ENCODE measurements at regions not wholly inside any gene's neighbourhood (a gene's known extent, or its start where the extent isn't known, plus 50 kb on each side); places are given as distances from the start of the nearest gene placed in this dataset.

GRCh38 chr16:62644030-62644812, 608.0 kb upstream of the CDH8 start:
- no peak overlapping the region for H3K9ac ChIP-seq (ENCODE audit: low read depth, low read length)
- H3K36me3 ChIP-seq (ENCODE audit: insufficient read depth, low read length), result no peaks in the 10 kb centered on the region
- no peaks in the 10 kb centered on the region for H3K27me3 ChIP-seq (ENCODE audit: control insufficient read depth, insufficient read depth, low read length)
- peaks cover 7% of the 10 kb centered on the region for H3K9me3 ChIP-seq (replicated peaks; ENCODE audit: low read length)
- no peak overlapping the region for H3K4me2 ChIP-seq (ENCODE audit: low read length)
- no peaks in the 10 kb centered on the region for H3K4me1 ChIP-seq (ENCODE audit: control insufficient read depth, insufficient read depth, low read length)
- H3K4me3 ChIP-seq (ENCODE audit: low read length), result no peak overlapping the region

GRCh38 chr16:62642677-62643076, 606.4 kb upstream of the CDH8 start:
- Histone ChIP-seq H3K4me2 (ENCODE audit: low read length) (no peak overlapping the region), H3K27me3 (ENCODE audit: control insufficient read depth, insufficient read depth, low read length) (no peaks in the 10 kb centered on the region), H3K36me3 (ENCODE audit: insufficient read depth, low read length) (no peaks in the 10 kb centered on the region), H3K4me3 (ENCODE audit: low read length) (no peak overlapping the region), H3K4me1 (ENCODE audit: control insufficient read depth, insufficient read depth, low read length) (no peaks in the 10 kb centered on the region), H3K9ac (ENCODE audit: low read depth, low read length) (no peak overlapping the region), H3K9me3 (replicated peaks; ENCODE audit: low read length) (peaks cover 7% of the 10 kb centered on the region)

DNA sequence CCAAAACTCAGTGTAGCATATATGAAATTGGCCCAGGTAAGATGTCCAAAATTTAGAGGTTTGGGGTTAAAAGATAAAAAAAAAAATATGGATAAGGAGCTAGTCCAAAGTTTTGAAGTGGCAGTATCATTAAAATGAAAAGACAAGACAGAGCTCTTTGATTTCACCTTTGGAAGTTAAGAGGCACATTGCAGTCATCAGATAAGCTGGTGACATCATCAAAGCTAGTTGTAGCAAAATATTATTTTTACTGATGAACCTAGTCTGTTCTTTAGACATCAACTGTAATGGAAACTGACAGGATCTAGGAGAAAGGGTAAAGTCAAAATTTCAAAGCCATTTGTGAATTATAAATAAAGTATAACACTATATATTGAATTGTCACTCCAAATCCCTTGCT, 603.7 kb upstream of the CDH8 start:
- no peak overlapping the region for H3K4me2 ChIP-seq (ENCODE audit: low read length)
- no peaks in the 10 kb centered on the region for H3K27me3 ChIP-seq (ENCODE audit: control insufficient read depth, insufficient read depth, low read length)
- no peak overlapping the region for H3K4me3 ChIP-seq (ENCODE audit: low read length)
- H3K9ac ChIP-seq (ENCODE audit: low read depth, low read length), result no peak overlapping the region
- no peaks in the 10 kb centered on the region for H3K36me3 ChIP-seq (ENCODE audit: insufficient read depth, low read length)
- H3K9me3 ChIP-seq (replicated peaks; ENCODE audit: low read length), result no peaks in the 10 kb centered on the region
- H3K4me1 ChIP-seq (ENCODE audit: control insufficient read depth, insufficient read depth, low read length), result no peaks in the 10 kb centered on the region

GRCh38 chr16:62638964-62639870, 603.0 kb upstream of the CDH8 start:
- Histone ChIP-seq H3K4me3 (ENCODE audit: low read length) (no peak overlapping the region), H3K4me2 (ENCODE audit: low read length) (no peak overlapping the region), H3K36me3 (ENCODE audit: insufficient read depth, low read length) (no peaks in the 10 kb centered on the region), H3K27me3 (ENCODE audit: control insufficient read depth, insufficient read depth, low read length) (no peaks in the 10 kb centered on the region), H3K9ac (ENCODE audit: low read depth, low read length) (no peak overlapping the region), H3K9me3 (replicated peaks; ENCODE audit: low read length) (no peaks in the 10 kb centered on the region), H3K4me1 (ENCODE audit: control insufficient read depth, insufficient read depth, low read length) (no peaks in the 10 kb centered on the region)

- Histone ChIP-seq H3K4me1 (ENCODE audit: control insufficient read depth, insufficient read depth, low read length) (no peaks in the 10 kb centered on the region), H3K9ac (ENCODE audit: low read depth, low read length) (no peak overlapping the region), H3K36me3 (ENCODE audit: insufficient read depth, low read length) (no peaks in the 10 kb centered on the region), H3K4me2 (ENCODE audit: low read length) (no peak overlapping the region), H3K4me3 (ENCODE audit: low read length) (no peak overlapping the region), H3K27me3 (ENCODE audit: control insufficient read depth, insufficient read depth, low read length) (no peaks in the 10 kb centered on the region), H3K9me3 (replicated peaks; ENCODE audit: low read length) (no peaks in the 10 kb centered on the region)
These were observed 602.2 kb upstream of the CDH8 start for GRCh38 chr16:62638324-62638911.

- no peaks in the 10 kb centered on the region for H3K9me3 ChIP-seq (replicated peaks; ENCODE audit: low read length)
- no peaks in the 10 kb centered on the region for H3K36me3 ChIP-seq (ENCODE audit: insufficient read depth, low read length)
- no peak overlapping the region for H3K4me2 ChIP-seq (ENCODE audit: low read length)
- no peak overlapping the region for H3K9ac ChIP-seq (ENCODE audit: low read depth, low read length)
- no peak overlapping the region for H3K4me3 ChIP-seq (ENCODE audit: low read length)
- H3K27me3 ChIP-seq (ENCODE audit: control insufficient read depth, insufficient read depth, low read length), result no peaks in the 10 kb centered on the region
- no peaks in the 10 kb centered on the region for H3K4me1 ChIP-seq (ENCODE audit: control insufficient read depth, insufficient read depth, low read length)
These were observed 589.1 kb upstream of the CDH8 start for GRCh38 chr16:62625326-62625725.

DNA sequence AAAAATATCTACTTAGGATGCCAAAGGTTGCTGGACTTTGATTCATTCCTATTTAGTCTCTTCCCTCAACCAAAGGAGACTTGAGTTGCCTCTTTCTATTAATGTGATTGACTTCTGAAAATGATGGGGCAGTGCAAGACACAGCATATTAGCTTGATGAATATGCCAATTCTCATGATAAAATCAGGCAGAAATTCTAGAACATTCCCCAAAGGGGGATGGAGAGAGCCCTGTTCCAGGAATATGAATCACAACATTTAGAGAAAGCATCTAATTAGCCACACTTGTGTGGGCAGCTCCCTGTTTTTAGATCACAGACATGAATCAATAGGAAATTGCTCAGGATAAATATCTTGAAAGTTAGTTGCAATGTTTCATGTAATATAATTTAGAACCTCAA, 584.0 kb upstream of the CDH8 start:
- Histone ChIP-seq H3K27me3 (ENCODE audit: control insufficient read depth, insufficient read depth, low read length) (no peaks in the 10 kb centered on the region), H3K36me3 (ENCODE audit: insufficient read depth, low read length) (no peaks in the 10 kb centered on the region), H3K4me3 (ENCODE audit: low read length) (no peak overlapping the region), H3K4me2 (ENCODE audit: low read length) (no peak overlapping the region), H3K9ac (ENCODE audit: low read depth, low read length) (no peak overlapping the region), H3K4me1 (ENCODE audit: control insufficient read depth, insufficient read depth, low read length) (no peaks in the 10 kb centered on the region), H3K9me3 (replicated peaks; ENCODE audit: low read length) (no peaks in the 10 kb centered on the region)

GRCh38 chr16:62615526-62615925, 579.3 kb upstream of the CDH8 start:
- Histone ChIP-seq H3K4me1 (ENCODE audit: control insufficient read depth, insufficient read depth, low read length) (no peaks in the 10 kb centered on the region), H3K36me3 (ENCODE audit: insufficient read depth, low read length) (no peaks in the 10 kb centered on the region)

GRCh38 chr16:62610291-62610690, 574.1 kb upstream of the CDH8 start:
- no peak overlapping the region for H3K9ac ChIP-seq (ENCODE audit: low read depth, low read length)
- H3K4me2 ChIP-seq (ENCODE audit: low read length), result no peak overlapping the region
- no peaks in the 10 kb centered on the region for H3K27me3 ChIP-seq (ENCODE audit: control insufficient read depth, insufficient read depth, low read length)
- H3K36me3 ChIP-seq (ENCODE audit: insufficient read depth, low read length), result no peaks in the 10 kb centered on the region
- H3K4me1 ChIP-seq (ENCODE audit: control insufficient read depth, insufficient read depth, low read length), result no peaks in the 10 kb centered on the region
- H3K4me3 ChIP-seq (ENCODE audit: low read length), result no peak overlapping the region
- no peaks in the 10 kb centered on the region for H3K9me3 ChIP-seq (replicated peaks; ENCODE audit: low read length)

More at GRCh38 chr16:62615526-62615925, 579.3 kb upstream of the CDH8 start:
- Histone ChIP-seq H3K9ac (ENCODE audit: low read depth, low read length) (no peak overlapping the region), H3K9me3 (replicated peaks; ENCODE audit: low read length) (no peaks in the 10 kb centered on the region), H3K4me2 (ENCODE audit: low read length) (no peak overlapping the region), H3K4me3 (ENCODE audit: low read length) (no peak overlapping the region), H3K27me3 (ENCODE audit: control insufficient read depth, insufficient read depth, low read length) (no peaks in the 10 kb centered on the region)

- Histone ChIP-seq H3K9me3 (replicated peaks; ENCODE audit: low read length) (no peaks in the 10 kb centered on the region), H3K4me1 (ENCODE audit: control insufficient read depth, insufficient read depth, low read length) (no peaks in the 10 kb centered on the region), H3K27me3 (ENCODE audit: control insufficient read depth, insufficient read depth, low read length) (no peaks in the 10 kb centered on the region), H3K9ac (ENCODE audit: low read depth, low read length) (no peak overlapping the region), H3K4me3 (ENCODE audit: low read length) (no peak overlapping the region), H3K36me3 (ENCODE audit: insufficient read depth, low read length) (no peaks in the 10 kb centered on the region), H3K4me2 (ENCODE audit: low read length) (no peak overlapping the region)
These were observed 566.6 kb upstream of the CDH8 start for GRCh38 chr16:62602790-62603189.

DNA sequence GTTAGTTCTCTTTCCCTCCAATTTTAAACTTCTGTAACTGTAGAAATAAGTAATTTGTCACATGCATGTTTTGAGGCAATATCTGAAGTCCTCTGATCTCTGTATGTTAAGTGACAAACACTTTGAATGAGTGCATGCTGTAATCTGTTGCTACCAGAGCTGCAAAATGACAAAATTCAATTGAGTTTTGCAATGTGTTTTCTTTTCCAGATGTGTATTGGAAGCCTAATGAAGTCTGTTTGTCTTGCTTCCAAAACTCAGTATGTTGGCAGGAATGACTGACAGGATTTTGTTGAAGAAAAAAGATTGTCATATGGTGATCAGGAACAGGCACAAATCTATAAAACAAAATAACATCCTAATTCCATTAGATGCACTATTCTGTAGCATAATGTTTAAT, 561.6 kb upstream of the CDH8 start:
- no peaks in the 10 kb centered on the region for H3K9me3 ChIP-seq (replicated peaks; ENCODE audit: low read length)
- no peak overlapping the region for H3K4me2 ChIP-seq (ENCODE audit: low read length)
- no peaks in the 10 kb centered on the region for H3K36me3 ChIP-seq (ENCODE audit: insufficient read depth, low read length)
- no peaks in the 10 kb centered on the region for H3K27me3 ChIP-seq (ENCODE audit: control insufficient read depth, insufficient read depth, low read length)
- no peaks in the 10 kb centered on the region for H3K4me1 ChIP-seq (ENCODE audit: control insufficient read depth, insufficient read depth, low read length)
- no peak overlapping the region for H3K4me3 ChIP-seq (ENCODE audit: low read length)
- no peak overlapping the region for H3K9ac ChIP-seq (ENCODE audit: low read depth, low read length)
